ENCODE measurements at regions not wholly inside any gene's neighbourhood (a gene's known extent, or its start where the extent isn't known, plus 50 kb on each side); places are given as distances from the start of the nearest gene placed in this dataset.
"Not testable (repeated sequence)": the region's sequence is repeated elsewhere in the genome, so short reads cannot be mapped to it uniquely, and the experiment has no call there.

DNA sequence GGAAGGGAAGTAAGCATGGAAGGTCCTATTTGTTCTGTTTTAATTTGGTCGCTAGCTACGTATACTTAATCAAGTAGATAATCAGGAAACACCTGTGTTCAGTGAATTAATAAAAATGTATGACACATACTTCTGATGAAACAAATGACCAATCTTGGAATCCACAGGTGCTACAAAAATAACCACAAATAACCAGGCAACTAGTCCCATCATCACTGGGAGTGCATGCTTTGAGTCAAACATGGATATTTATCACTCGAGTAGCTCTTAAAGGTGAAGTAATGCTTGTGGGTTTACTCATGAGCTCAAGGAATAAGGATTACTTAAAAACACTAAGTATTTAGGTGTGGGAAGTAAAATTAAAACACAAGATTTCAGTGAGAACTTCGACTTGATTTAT, 285.6 kb upstream of the ID4 start:
- no peak for DNase-seq (ENCODE audit: low spot score)

DNA sequence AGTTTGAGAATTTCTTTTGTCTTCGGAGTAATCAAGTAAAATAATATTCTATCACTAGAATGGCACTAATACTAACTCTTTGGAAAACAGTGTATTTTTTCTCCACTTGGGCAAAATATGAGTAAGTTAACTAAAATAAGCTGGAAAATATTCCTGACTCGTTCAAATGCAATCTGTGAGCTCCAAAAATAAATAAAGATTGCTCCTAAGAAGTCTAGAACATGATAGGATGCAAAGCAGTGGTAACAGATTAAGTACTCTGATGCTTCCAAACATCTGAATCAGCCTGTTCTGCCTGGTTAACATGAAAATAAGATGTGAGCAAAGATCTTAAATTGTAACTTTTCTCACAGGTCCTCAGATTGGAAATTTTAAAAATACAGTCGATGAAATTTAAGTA, 285.1 kb upstream of the ID4 start:
- DNase-seq (ENCODE audit: low spot score): no peak

DNA sequence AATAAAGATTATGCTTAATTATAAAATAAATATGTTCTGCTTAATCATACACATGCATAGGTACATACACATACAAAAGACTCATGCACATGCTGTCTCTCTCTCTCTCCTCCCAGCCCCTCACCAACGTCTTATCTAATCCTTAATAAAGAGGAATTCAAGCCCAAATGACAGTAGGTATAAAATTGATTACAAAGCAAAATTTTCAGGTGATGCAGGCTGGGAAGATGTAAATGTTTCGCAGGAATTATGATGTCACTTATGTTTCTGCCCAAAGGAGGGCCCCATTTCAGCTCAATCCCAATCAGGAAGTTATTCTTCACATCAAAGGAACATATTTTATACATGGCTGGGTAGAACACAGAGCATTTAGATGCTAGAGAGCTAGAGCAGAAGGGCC, 284.6 kb upstream of the ID4 start:
- no peak for DNase-seq (ENCODE audit: low spot score)

DNA sequence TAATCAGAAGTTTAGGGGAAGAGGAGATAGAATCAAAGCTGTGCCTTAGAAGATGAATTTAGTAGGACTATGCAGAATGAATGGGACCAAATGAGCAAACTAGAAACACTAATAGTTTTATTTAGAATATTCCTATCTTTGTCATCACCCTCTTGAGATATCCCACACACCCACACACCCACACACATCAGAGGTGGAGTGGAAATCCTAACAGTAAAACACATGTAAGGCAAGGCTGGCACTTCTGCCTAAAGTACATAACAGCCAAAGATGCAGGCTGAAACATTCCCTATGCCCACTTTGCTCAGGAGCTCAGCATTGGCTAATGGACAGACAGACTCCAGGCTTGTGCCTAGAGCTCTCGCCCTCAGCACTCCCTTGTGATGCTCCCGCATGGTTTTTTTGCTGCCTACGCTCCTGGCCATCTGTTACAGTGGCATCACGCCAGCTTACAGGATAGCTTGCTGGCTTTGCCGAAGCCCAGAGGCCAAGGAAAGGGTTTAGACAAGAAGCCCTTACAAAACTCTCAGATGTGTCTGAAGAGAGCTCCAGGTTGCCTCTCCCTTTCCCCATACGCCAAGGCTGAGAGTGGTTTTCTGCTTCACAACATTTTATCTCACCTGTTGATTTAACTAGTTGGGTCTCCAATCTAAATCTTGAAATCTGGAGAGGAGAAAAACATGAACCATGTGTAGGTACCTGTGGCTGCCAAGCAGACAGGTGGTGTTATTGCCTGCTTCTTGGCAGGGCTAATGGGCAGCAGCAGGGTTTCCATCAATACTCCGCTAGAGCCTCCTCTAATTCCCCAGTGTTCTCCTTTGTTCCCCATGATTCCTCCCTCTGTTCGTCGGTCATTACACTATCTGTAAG, 282.6 kb upstream of the ID4 start:
- peak; percentile 91 for DNase-seq (ENCODE audit: low spot score)

DNA sequence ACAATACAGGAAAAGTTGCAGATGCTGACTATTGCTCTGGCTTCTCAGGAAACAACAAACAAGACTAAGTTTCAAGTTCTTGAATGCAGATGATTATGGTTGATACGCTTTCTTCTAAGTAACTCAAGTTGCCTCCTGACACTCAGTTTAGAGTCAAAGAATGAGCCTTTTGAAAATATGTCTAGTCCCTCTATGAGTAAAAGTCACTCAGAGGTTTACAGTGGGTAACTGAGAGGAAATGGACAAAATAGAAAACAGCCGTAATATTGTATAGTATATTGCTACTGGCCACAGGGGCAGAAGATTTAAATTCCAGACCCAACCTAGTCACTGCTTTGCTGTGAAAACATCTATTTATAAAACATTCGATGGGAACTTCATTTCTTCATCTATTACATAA, 280.0 kb upstream of the ID4 start:
- DNase-seq (ENCODE audit: low spot score): no peak

DNA sequence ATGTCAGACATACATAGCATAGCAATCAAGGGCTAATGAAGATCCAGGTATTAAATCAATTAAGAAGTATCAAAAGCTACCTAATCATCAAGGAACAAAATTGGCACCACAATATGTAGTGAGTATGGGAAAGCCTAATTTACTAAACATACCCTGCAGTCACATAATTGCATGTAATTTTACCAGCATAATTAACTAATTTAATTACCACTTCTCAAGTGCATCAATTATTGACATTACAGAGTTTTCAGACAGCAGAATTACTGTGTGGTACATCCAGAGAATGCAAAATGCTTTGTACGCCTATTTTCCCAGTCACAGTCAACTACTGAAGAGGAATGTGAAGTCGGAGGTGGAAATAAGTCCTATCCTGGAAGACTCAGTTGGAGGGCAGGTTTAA, 279.0 kb upstream of the ID4 start:
- DNase-seq (ENCODE audit: low spot score): no peak

DNA sequence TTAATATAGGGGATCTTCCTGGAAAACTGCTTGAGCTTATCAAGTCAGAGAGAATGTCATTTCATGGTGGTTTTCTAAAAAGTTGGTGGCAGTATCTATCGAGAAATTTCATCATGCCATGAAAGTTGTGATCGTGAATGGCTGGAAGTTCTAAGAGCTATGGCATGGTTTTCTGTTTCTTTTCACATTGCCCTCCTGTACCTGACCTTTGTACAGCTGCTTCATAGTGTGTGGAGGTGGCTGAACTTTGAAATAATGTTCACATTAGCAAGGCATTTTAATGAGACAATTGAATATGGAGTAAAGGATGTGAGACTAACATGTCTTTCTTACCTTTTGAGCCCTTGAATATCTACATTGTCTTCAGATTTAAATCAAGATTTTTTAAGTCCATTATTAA, 278.2 kb upstream of the ID4 start:
- no peak for DNase-seq (ENCODE audit: low spot score)

DNA sequence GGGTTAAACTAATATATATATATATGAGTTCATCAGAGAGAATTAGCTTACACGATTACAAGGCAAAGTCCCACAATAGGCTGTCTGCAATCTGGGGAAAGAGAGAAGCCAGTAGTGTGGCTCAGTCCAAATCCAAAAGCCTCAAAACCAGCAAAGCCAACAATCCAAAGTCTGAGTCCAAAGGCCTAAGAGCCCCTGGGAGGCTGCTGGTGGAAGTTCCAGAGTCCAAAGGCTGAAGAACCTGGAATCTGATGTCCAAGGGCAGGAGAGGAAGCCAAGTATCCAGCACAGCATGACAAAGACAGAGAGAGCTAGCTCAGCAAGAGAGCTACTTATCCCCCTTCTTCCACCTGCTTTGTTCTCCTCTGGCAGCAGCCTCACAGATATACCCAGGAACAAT, 274.7 kb upstream of the ID4 start:
- DNase-seq (ENCODE audit: low spot score): no peak

GRCh38 chr6:19569563-19569962, 267.6 kb upstream of the ID4 start:
- DNase-seq (ENCODE audit: low spot score): no peak

GRCh38 chr6:19571176-19571575, 266.0 kb upstream of the ID4 start:
- no peak for DNase-seq (ENCODE audit: low spot score)

DNA sequence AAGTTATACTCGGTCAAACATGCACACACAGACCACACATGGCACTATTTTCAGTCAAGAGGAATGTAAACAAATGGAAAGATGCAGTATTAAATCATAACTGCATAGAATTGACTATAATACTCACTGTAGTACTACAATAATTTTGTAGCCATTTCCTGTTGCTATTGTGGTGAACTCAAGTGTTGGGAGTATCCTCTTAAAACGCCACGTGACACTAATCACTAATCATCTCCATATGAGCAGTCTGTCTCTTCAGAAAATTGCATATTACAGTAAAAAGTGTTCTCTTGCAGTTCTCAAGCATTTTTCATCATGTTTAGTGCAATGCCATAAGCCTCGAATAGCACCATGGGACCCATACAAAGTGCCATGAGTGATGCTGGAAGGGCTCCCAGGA, 258.7 kb upstream of the ID4 start:
- no peak for DNase-seq (ENCODE audit: low spot score)

DNA sequence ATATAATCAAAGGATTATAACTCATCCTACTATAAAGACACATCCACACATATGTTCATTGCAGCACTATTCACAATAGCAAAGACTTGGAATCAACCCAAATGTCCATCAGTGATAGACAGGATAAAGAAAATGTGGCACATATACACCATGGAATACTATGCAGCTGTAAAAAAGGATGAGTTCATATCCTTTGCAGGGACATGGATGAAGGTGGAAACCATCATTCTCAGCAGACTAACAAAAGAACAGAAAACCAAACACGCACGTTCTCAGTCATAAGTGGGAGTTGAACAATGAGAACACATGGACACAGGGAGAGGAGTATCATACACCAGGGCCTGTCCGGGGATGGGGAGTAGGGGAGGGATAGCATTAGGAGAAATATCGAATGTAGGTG, 253.0 kb upstream of the ID4 start:
- DNase-seq (ENCODE audit: low spot score): not testable (repeated sequence)

DNA sequence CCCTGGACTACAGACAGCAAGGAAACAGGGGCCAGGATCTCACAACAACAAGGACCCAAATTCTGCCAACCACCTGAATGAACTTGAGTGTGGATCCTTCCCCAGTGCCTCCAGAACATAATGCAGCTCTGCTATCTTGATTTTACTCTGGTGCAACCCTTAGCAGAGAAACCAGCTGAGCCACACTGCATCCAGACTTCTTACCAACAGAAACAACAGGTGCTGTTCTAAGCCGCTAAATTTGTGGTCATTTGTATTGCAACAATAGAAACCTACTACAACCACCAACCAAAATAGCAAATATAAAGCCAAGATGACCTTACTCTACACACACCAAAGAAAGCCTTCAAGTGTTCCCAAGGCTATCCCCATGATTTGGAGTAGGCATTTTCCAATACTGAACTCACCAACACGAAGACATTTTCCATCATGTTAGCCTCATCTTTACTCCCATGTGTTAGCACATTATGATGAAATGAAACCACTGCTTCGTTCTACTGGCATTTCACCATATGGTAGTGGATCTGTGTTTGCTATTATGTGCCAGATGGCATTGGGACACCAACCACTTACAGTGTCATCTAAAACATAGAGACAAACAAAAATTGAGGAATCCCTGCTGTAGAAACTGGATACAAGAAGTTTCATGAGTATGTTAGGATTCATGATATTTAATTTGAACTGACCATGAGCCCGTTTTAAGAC, 249.8 kb upstream of the ID4 start:
- peak; percentile 74 for DNase-seq (ENCODE audit: low spot score)

DNA sequence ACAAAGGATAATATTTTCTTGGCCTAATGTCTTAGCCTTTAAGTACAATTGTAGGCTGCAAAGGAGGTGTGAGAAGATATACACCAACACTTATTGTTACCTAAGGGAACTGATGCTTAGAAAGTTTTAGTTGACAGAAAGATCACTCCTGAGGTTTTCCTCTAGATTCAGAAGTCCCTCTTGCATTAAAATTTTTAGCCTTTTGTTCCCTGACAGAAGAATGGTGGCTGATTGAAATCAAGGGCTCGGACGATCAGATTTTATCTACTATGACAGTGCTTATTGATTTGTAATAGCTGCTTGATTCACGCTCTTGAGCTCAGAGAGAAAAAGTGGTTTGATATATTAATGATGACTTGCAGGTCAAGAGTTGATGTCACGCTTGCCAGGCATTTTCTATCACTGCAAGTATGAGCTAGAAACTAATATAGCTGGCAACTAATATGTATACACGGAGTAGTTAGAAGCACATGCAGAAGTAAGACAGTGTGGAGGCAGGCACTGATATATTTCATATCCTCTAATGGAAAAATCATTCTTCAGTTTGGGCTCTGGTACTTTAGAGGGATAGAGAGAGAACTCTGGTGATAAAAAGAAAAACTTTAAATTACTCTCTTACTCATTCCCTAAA, 246.6 kb upstream of the ID4 start:
- no peak for DNase-seq (ENCODE audit: low spot score)

DNA sequence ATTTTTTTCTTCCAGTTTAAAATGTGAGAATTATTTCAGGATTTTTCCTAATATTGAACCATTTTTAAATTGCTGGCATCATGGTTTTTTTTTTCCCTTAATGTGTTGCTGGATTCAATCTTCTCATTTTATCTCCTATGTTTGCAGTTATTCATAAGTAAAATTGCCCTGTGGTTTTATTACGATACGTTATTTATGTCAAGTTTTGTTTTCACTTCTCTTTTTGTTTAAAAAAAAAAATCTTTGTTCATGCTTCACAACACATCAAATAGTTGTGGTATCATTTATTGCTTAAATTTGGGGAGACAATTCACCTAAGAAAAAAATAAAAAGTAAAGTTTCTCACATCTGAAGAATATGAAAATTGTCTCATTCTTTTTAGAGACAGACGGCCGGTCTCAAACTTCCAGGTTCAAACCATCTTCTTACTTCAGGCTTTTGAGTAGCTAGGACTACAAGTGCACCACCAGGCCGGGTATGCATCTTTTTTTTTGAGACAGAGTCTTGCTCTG, 239.3 kb upstream of the ID4 start:
- DNase-seq (ENCODE audit: low spot score): no peak

DNA sequence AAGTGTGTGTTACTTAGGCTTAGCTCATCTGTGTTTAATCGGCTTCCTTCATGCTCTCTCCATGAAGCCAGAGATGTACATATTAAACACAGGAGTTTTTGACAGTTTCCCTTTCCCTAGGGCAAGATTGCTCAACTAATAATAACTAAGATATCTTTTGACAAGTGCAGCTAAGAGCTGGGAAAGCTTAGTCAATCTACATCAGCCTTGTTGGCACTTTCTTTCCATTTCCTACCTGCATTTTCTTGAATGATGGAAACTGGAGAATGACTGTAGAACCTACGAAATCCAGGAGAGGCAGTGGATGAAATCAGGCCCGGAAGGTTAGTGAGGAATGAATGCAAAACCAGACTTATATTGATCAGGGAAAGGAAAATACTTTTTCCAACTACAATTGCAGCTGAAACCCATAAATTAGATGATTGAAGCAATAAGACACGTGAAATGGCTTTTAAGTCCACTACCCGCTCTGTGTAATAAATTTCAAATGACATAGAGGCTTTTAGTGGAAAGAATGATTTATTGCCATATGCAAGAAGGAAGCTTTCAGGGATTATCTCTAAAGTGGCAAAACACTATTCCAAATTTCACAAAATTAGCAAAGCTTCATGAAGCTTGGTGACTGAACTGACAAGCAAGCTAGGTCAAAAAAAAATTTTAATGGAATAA, 237.2 kb upstream of the ID4 start:
- DNase-seq (ENCODE audit: low spot score): no peak

DNA sequence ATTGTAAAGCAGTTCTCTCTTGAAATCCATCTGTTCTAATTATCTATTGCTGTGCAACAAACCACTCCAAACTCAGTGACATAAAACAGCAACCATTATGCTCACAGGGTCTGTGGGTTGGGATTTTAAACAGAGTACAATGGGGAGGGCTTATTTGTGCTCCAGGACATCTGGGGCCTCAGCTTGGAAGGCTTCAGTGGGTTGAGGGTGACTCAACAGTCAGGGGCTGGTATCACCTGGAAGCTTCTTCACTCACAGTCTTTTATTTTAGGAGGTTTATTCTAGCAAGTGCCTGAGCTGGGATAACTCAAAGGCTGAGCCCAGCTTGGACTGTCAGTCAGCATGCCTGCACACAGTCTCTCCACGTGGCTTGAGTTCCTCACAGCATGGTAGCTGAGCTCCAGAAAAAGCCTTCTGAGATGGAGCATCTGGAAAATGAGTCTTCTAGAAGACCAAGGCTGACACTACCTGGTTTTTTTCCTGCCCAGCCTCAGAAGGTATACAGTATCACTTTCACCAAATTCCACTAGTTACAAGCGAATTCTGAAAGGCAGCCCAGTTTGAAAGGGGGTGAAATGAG, 234.6 kb upstream of the ID4 start:
- DNase-seq (ENCODE audit: low spot score): no peak

- peak; percentile 35 for DNase-seq (ENCODE audit: low spot score)
Measured at GRCh38 chr6:19603721-19604120, 233.4 kb upstream of the ID4 start.

DNA sequence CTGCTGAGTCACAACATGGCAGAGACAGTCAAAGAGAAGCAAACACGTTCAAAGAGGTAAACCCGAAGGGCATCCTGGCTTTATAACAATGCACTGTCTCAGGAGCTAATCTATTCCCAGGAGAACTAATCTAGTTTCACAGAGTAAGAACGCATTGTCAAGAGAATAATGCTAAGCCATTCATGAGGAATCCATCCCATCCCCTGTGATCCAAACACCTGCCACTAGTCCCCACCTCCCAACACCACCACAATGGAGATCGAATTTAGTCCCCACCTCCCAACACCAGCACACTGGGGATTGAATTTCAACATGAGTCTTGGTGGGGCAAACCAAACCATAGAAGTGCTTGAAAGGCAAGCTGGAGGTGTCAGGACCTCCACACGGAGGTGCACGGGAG, 231.5 kb upstream of the ID4 start:
- no peak for DNase-seq (ENCODE audit: low spot score)

DNA sequence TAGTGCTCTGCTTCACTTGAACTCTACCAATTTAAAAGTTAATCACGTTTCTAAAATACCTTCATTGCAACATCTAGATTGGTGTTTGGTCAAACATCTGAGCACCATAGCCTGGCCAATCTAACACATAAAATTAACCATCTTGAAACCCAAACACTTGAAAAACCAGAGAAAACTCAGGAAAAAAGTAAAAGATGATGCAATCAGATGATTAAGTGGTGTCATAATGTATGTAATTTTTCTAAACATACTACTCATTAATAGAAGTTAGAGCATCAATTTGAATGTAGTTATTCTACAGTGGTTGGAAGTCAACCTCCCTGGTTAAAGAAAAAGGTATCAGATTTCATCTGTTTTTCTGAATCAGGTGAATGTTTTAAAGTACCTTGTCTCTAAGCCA, 228.6 kb upstream of the ID4 start:
- DNase-seq (ENCODE audit: low spot score): no peak

GRCh38 chr6:19609972-19610641, 227.1 kb upstream of the ID4 start:
- no peak for DNase-seq (ENCODE audit: low spot score)

Measured in cerebellar cortex (tissue), 1 donor.